ENCODE measurements at regions not wholly inside any gene's neighbourhood (a gene's known extent, or its start where the extent isn't known, plus 50 kb on each side); places are given as distances from the start of the nearest gene placed in this dataset.

GRCh38 chr6:133749427-133749826 is 139.5 kb upstream of the TCF21 start:
- Histone ChIP-seq H3K4me1 (peaks cover 0 to 18% (median 0%) of the 10 kb centered on the region in 4 donors), H3K4me3 (no peak overlapping the region), H3K9me3 (no peaks in the 10 kb centered on the region), H3K27me3 (no peaks in the 10 kb centered on the region), H3K36me3 (no peaks in the 10 kb centered on the region), H3K27ac (no peak overlapping the region)
- intact Hi-C loops (cut with DNase I; ENCODE audit: low total_unique reads), result no loop called here
- DNase-seq, result no peak
- TF ChIP-seq, protein P1, sequence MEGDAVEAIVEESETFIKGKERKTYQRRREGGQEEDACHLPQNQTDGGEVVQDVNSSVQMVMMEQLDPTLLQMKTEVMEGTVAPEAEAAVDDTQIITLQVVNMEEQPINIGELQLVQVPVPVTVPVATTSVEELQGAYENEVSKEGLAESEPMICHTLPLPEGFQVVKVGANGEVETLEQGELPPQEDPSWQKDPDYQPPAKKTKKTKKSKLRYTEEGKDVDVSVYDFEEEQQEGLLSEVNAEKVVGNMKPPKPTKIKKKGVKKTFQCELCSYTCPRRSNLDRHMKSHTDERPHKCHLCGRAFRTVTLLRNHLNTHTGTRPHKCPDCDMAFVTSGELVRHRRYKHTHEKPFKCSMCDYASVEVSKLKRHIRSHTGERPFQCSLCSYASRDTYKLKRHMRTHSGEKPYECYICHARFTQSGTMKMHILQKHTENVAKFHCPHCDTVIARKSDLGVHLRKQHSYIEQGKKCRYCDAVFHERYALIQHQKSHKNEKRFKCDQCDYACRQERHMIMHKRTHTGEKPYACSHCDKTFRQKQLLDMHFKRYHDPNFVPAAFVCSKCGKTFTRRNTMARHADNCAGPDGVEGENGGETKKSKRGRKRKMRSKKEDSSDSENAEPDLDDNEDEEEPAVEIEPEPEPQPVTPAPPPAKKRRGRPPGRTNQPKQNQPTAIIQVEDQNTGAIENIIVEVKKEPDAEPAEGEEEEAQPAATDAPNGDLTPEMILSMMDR (IDR thresholded peaks at IDR 0.05), result no peak

DNA sequence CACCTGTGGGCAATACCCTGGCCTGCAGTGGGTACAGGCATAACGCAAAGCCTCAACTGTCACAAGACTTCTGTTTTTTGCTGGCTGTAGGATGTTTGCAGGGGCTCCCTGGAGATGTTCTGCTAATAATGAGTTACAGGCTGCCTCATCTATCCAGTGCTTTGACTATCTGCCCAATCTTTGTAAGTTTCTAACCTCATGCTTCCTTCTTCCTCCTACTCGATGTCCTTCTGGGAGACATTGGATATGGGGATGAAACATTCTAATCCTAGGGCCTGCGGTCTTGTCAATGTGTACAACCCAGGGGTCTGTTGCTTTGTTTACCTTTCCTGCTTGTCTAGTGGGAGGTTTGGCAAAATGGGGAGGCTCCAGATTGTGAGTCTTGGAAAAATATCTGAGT is 136.8 kb upstream of the TCF21 start:
- Histone ChIP-seq H3K4me3 (no peak overlapping the region), H3K9me3 (no peaks in the 10 kb centered on the region), H3K4me1 (peaks cover 0 to 39% (median 10%) of the 10 kb centered on the region in 4 donors), H3K27me3 (no peaks in the 10 kb centered on the region), H3K27ac (peak overlapping the region in 1 of 2 donors; percentile 33), H3K36me3 (no peaks in the 10 kb centered on the region)
- DNase-seq, result no peak
- intact Hi-C loops (cut with DNase I; ENCODE audit: low total_unique reads), result no loop called here
- TF ChIP-seq, protein P1 (IDR thresholded peaks at IDR 0.05), result no peak

- peaks cover 0 to 56% (median 14%) of the 10 kb centered on the region in 4 donors for H3K4me1 ChIP-seq
- DNase-seq, result no peak
- TF ChIP-seq, protein P1 (IDR thresholded peaks at IDR 0.05), result no peak
- intact Hi-C loops (cut with DNase I; ENCODE audit: low total_unique reads), result no loop called here
- no peak overlapping the region for H3K27ac ChIP-seq
- no peaks in the 10 kb centered on the region for H3K36me3 ChIP-seq
- H3K9me3 ChIP-seq, result no peaks in the 10 kb centered on the region
- H3K27me3 ChIP-seq, result no peaks in the 10 kb centered on the region
- H3K4me3 ChIP-seq, result no peak overlapping the region
These were observed 135.2 kb upstream of the TCF21 start for GRCh38 chr6:133753756-133754155.

DNA sequence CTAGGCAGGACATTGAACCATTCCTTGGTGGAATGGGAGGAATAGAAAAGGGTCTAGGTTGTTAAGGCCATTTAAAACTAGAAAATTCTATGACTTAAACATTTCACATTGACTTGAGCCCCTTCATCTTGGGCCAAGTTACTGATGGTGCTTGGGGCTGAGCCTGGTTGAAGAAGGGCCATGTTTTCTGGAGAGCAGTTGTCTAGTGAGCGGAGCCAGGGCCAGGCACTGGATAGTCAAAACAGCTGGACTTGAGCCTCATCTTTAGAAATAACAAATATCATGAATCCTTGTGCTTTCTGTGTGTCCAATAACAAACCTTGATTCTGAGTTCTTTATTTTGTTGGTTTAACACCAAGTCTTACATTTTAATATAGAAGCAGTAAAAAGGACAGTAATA is 134.6 kb upstream of the TCF21 start:
- intact Hi-C loops (cut with DNase I; ENCODE audit: low total_unique reads), result no loop called here
- Histone ChIP-seq H3K36me3 (no peaks in the 10 kb centered on the region), H3K4me1 (peaks cover 0 to 61% (median 17%) of the 10 kb centered on the region in 4 donors), H3K27me3 (no peaks in the 10 kb centered on the region), H3K27ac (no peak overlapping the region), H3K4me3 (no peak overlapping the region), H3K9me3 (no peaks in the 10 kb centered on the region)
- TF ChIP-seq, protein P1 (IDR thresholded peaks at IDR 0.05), result no peak
- DNase-seq, result no peak

DNA sequence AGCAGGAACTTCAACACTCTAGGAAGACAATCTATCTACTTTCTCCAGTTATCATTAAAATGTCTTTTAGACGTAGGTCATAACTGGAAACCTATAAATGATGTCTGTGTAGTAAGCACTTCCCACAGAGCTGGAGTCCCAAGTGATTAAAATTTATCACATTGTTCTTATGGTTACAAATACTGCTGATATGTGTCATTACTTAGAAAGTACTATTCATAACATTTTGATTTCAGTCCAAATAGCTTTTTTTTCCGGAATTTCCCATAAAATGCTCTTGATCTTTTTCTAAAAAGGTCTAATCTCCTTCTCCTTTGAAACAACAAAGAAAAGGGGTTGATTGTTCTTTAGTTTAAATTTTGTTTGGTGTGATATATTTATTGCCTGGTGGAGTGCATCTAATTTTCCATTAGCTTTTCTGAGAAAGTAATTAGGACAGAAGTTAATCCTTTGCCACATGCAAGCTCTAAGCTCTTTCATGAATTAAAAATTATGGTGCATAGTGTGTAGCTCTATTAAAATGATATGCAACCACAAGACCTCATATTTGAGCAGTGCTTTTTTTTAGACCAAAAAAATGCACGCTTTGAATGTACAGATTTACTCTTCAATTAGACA is 132.7 kb upstream of the TCF21 start:
- no peaks in the 10 kb centered on the region for H3K36me3 ChIP-seq
- no peak for DNase-seq
- peak overlapping the region; percentile 59 for H3K27ac ChIP-seq
- no peak overlapping the region for H3K4me3 ChIP-seq
- H3K4me1 ChIP-seq, result peaks cover 0 to 78% (median 20%) of the 10 kb centered on the region in 4 donors
- TF ChIP-seq, protein P1 (IDR thresholded peaks at IDR 0.05), result no peak
- no peaks in the 10 kb centered on the region for H3K9me3 ChIP-seq
- no peaks in the 10 kb centered on the region for H3K27me3 ChIP-seq
- intact Hi-C loops (cut with DNase I; ENCODE audit: low total_unique reads), result no loop called here

All from tibial artery (tissue), 4 donors.